KOPT-K1 (cell line): ENCODE measurements at regions not wholly inside any gene's neighbourhood (a gene's known extent, or its start where the extent isn't known, plus 50 kb on each side); places are given as distances from the start of the nearest gene placed in this dataset.

ENCODE experiments used
- H3K27ac ChIP-seq: fragments of 200-600 bp; sonication (generic); 2 replicates; pipeline ENCODE4 v1.5.1; 2016; ENCODE audit warnings: antibody characterized with exemption, mild to moderate bottlenecking, low read depth, low read length; ENCODE audit not compliant: poor library complexity, severe bottlenecking
- H3K36me3 ChIP-seq: fragments of 200-600 bp; sonication (generic); 2 replicates; pipeline ENCODE4 v1.5.1; 2017; ENCODE audit warnings: antibody characterized with exemption, mild to moderate bottlenecking, low read length, moderate library complexity; ENCODE audit not compliant: insufficient read depth
- H3K9me3 ChIP-seq: fragments of 200-600 bp; sonication (generic); 2 replicates; pipeline ENCODE4 v1.5.1; 2017; ENCODE audit warnings: antibody characterized with exemption, low read length, mild to moderate bottlenecking; ENCODE audit not compliant: insufficient read depth, poor library complexity, severe bottlenecking

DNA sequence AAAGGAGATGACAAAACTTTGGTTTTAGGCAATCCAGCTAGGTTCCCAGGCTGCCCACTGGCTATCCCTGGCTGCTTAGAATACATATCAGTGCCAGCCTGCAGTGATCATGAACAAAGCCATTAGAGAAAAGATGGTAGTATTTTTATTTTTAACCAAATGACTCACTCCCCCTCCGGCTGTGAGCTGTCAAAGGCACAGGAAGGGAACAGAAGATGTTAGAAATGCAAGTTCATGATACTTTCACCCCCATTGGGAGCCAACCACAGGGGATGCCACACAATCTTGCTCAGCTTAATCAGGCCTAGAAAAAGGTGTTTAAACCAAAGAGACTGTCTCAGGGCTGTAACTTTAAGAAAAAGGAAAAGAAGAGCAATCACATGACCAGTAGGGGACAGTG lies 70.3 kb upstream of the ASTN2 start:
- H3K36me3 ChIP-seq = no peaks in the 10 kb centered on the region
- H3K9me3 ChIP-seq = no peaks in the 10 kb centered on the region
- H3K27ac ChIP-seq = no peak overlapping the region

DNA sequence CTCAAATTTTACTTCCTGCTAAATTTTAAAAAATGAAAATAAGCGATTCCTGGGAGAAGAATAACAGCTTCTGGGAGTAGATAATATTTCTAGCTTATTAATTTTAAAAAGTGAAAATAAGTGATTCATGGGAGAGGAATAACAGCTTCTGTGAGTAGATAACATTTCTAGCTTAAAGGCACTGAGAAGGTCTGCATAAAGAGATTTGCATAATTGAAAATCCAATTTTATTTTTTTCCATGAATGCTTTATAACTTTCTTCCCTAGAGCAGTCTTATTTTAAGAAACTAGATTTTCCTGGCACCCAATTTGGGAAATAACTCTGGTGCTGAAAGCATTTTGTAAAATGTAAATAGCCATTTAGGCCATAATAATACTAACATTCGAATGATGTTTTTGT lies 65.9 kb upstream of the ASTN2 start:
- H3K27ac ChIP-seq = no peak overlapping the region
- H3K36me3 ChIP-seq = no peaks in the 10 kb centered on the region
- H3K9me3 ChIP-seq = no peaks in the 10 kb centered on the region

DNA sequence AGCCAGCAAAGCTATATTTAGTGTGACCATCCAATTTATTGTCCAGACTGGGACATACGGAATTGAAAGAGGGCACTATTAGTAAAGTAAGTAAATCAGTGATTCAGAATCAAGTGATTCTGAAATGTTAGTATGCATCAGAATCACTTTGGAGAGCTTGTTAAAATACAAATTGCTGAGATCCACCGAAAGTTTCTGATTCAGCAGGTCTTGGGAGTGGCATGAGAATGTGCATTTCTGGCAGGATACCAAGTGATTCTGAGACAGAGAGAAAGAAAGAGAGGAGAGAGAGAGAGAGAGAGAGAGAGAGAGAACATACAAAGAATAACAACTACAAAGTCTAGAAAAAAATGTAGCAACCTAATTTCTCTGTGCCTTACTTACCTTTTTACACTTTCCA lies 65.4 kb upstream of the ASTN2 start:
- Histone ChIP-seq H3K27ac (no peak overlapping the region), H3K36me3 (no peaks in the 10 kb centered on the region)

DNA sequence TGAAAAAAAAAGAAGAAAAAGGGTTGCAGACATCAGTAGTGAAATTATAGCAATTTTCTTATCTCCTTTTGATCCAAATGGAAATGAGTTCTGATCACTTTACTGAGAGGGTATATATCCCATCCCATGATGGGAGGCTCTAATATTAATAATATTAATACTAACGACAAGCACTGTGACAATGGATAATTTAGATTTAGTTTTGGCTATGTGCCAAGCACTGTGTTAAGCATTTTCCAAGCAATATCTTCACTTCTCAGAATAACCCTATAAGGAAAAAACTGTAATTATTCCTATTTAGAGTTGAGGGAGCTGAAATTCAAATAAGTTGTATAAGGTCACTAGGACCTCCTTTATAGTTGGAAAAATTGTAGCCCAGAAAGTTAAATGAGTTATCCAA lies 58.4 kb upstream of the ASTN2 start:
- Histone ChIP-seq H3K36me3 (no peaks in the 10 kb centered on the region), H3K9me3 (no peaks in the 10 kb centered on the region), H3K27ac (no peak overlapping the region)

More for the DNA sequence above, 65.4 kb upstream of the ASTN2 start:
- no peaks in the 10 kb centered on the region for H3K9me3 ChIP-seq

DNA sequence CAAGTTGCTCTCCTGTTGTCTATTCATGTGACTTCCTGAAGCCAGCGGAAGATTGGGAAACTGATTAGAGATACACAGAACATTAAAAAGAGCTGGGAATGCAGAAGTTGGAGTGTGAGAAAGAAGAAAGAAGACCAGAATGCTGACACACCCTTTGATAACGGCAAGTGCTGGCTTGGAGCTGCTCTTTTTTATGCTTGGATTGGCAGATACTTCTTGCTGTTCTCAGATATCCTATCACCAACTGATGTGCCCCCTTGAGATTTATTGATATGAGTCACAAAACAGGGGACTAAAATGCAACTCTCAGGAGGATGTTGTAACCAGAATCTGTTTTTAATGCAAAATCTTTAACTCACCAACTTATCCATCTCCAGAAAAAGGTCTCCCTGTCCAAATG lies 56.0 kb upstream of the ASTN2 start:
- H3K27ac ChIP-seq = no peak overlapping the region

DNA sequence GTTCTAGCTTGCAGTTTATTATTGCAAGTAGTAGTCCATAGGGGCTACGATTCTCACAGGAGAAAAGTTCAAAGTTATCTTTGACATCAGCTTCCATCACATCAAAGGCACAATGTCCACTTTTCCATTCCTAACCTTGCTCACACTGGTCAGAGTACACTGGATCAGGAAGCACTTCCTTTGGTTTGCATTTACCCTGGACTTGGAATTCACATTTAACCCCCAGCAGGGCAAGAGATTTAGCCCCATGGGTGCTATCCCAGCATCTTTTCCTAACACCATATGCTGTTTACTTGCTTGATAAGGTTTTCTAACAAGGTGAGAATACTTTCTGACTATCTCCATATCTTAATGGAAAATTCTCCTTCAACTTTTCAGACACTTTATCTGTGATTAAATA lies 55.6 kb upstream of the ASTN2 start:
- Histone ChIP-seq H3K27ac (no peak overlapping the region), H3K36me3 (no peaks in the 10 kb centered on the region), H3K9me3 (no peaks in the 10 kb centered on the region)

More for the DNA sequence above, 56.0 kb upstream of the ASTN2 start:
- Histone ChIP-seq H3K9me3 (no peaks in the 10 kb centered on the region), H3K36me3 (no peaks in the 10 kb centered on the region)

DNA sequence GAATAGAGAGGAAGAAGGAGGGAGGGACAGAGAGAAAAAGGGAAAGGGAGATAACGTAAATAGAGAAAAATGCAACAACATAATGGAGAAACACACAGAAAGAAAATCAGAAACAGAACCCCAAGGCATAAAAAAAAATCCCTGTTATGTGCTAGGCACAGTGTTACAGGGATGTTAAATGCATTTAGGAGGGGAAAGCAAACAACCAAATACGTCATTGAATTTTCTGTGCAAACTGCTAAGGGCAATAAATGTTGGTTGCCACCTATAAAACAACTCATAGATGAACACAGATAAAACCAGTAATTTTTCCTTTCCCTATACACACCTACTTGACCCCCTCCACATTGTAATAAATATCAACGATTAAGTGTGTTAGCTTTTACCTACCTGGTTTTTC lies 51.3 kb upstream of the ASTN2 start:
- no peaks in the 10 kb centered on the region for H3K9me3 ChIP-seq
- no peaks in the 10 kb centered on the region for H3K36me3 ChIP-seq
- H3K27ac ChIP-seq = no peak overlapping the region

DNA sequence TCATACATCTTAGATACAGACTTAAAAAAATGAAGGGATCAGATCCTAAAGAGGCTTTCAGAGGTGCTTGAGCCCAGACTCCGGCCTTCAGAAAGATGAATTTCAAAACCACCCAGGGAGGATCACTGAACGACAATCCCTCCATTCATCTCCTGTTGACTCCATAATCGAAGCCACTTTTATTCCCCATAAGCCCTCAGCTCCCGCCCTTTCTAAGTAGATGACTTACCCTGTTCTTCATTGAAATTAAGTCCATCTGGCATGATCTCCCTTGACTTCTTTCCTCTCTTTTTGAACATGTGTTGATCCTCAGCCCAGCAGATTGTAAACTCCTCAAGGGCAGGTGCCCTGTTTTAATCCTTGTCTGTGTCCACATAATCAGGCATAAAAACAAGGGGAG lies 50.8 kb upstream of the ASTN2 start:
- Histone ChIP-seq H3K9me3 (no peaks in the 10 kb centered on the region), H3K27ac (no peak overlapping the region), H3K36me3 (no peaks in the 10 kb centered on the region)

DNA sequence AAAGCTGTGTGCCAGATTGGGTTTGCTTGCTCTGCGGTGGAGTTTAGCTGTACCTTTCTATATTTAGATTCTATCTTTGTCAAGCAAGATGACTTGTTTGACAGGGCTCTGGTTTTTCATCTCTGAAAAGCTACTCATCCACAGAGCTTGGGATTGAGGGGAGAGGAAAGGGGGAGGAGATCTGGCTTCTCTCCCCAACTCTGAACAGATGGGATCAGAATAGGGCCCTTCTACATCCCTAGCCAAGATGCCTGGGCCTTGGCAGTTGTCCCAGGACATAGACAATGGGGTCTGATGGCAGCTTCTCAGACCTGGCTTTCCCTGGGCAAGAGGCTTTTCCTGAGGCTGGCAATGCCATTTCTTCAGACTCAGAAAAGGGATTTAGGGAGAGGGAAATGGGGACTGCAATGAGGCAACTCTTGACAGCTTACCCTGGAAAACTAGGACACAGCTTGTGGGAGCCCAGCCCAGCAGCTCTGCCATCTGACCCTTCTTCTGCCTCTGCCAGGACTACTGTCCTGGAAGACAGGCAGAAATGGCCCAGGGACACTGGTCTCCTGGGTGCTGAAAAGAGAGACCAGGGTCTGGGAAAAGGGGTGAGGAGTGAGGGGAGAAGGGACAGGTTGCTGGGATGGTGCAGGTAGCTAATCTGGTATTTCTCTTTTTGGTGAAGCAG lies 50.2 kb upstream of the ASTN2 start:
- Histone ChIP-seq H3K9me3 (no peaks in the 10 kb centered on the region), H3K27ac (no peak overlapping the region), H3K36me3 (no peaks in the 10 kb centered on the region)
